H9 (cell line): ENCODE measurements at regions not wholly inside any gene's neighbourhood (a gene's known extent, or its start where the extent isn't known, plus 50 kb on each side); places are given as distances from the start of the nearest gene placed in this dataset.

Source experiments
- DNase-seq: peaks from one replicate; pipeline ENCODE4 v3.0.0-alpha.2; 2017
- H2AFZ ChIP-seq: one replicate; pipeline ENCODE4 v1.6.1; 2013; ENCODE audit warnings: mild to moderate bottlenecking, low read length, control low read depth, moderate library complexity
- H2AK5ac ChIP-seq: 2 replicates; pipeline ENCODE4 v1.6.1; 2013; ENCODE audit warnings: low read length, control low read depth, mixed read lengths; ENCODE audit not compliant: insufficient read length
- H2BK120ac ChIP-seq: one replicate; pipeline ENCODE4 v1.6.1; 2013; ENCODE audit warnings: low read depth, mild to moderate bottlenecking, low read length, control low read depth, inconsistent platforms; ENCODE audit not compliant: poor library complexity, severe bottlenecking
- H2BK12ac ChIP-seq: 2 replicates; pipeline ENCODE4 v1.6.1; 2013; ENCODE audit warnings: low read length, control low read depth, mixed read lengths, low read depth; ENCODE audit not compliant: insufficient read length
- H2BK15ac ChIP-seq: 2 replicates; pipeline ENCODE4 v1.6.1; 2013; ENCODE audit warnings: low read depth, low read length, control low read depth
- H2BK20ac ChIP-seq: one replicate; pipeline ENCODE4 v1.6.1; 2013; ENCODE audit warnings: low read depth, mild to moderate bottlenecking, low read length, control low read depth, inconsistent platforms; ENCODE audit not compliant: poor library complexity, severe bottlenecking
- H2BK5ac ChIP-seq: 2 replicates; pipeline ENCODE4 v1.6.1; 2013; ENCODE audit warnings: low read length, control low read depth, mixed read lengths; ENCODE audit not compliant: insufficient read length
- H3K14ac ChIP-seq: 2 replicates; pipeline ENCODE4 v1.6.1; 2013; ENCODE audit warnings: low read length, control low read depth; ENCODE audit not compliant: insufficient read depth
- H3K18ac ChIP-seq: 2 replicates; pipeline ENCODE4 v1.6.1; 2013; ENCODE audit warnings: low read depth, mild to moderate bottlenecking, mixed read lengths, low read length, control low read depth; ENCODE audit not compliant: insufficient read length
- H3K23ac ChIP-seq: 2 replicates; pipeline ENCODE4 v1.6.1; 2013; ENCODE audit warnings: low read length, control low read depth, mixed read lengths, low read depth; ENCODE audit not compliant: insufficient read length
- H3K23me2 ChIP-seq: 2 replicates; pipeline ENCODE4 v1.6.1; 2013; ENCODE audit warnings: low read depth, mild to moderate bottlenecking, mixed read lengths, low read length, control low read depth; ENCODE audit not compliant: insufficient read length, poor library complexity, severe bottlenecking
- H3K27ac ChIP-seq: 2 replicates; pipeline ENCODE4 v1.5.1; 2013; ENCODE audit warnings: low read length, control low read depth, mixed read lengths, low read depth; ENCODE audit not compliant: insufficient read length
- H3K27me3 ChIP-seq: 2 replicates; pipeline ENCODE4 v1.6.1; 2013; ENCODE audit warnings: low read length, control low read depth, inconsistent platforms; ENCODE audit not compliant: insufficient read depth
- H3K4ac ChIP-seq: 2 replicates; pipeline ENCODE4 v1.6.1; 2013; ENCODE audit warnings: low read depth, mild to moderate bottlenecking, control low read depth, inconsistent platforms, low read length, moderate library complexity
- H3K4me1 ChIP-seq: 2 replicates; pipeline ENCODE4 v1.6.1; 2013; ENCODE audit warnings: low read length, control low read depth, inconsistent platforms; ENCODE audit not compliant: insufficient read depth
- H3K4me2 ChIP-seq: 2 replicates; pipeline ENCODE4 v1.6.1; 2013; ENCODE audit warnings: low read length, control low read depth, mixed read lengths; ENCODE audit not compliant: insufficient read length, insufficient read depth
- H3K56ac ChIP-seq: 2 replicates; pipeline ENCODE4 v1.6.1; 2013; ENCODE audit warnings: low read depth, mild to moderate bottlenecking, mixed read lengths, low read length, control low read depth; ENCODE audit not compliant: insufficient read length
- H3K79me1 ChIP-seq: 2 replicates; pipeline ENCODE4 v1.6.1; 2013; ENCODE audit warnings: low read depth, mild to moderate bottlenecking, moderate library complexity, low read length, control low read depth, inconsistent platforms; ENCODE audit not compliant: insufficient read depth, poor library complexity, severe bottlenecking
- H3K79me2 ChIP-seq: 2 replicates; pipeline ENCODE4 v1.6.1; 2013; ENCODE audit warnings: low read length, control low read depth, inconsistent platforms; ENCODE audit not compliant: insufficient read depth
- H3K9ac ChIP-seq: 2 replicates; pipeline ENCODE4 v1.6.1; 2013; ENCODE audit warnings: low read length, control low read depth, mixed read lengths; ENCODE audit not compliant: insufficient read length; ENCODE audit errors: extremely low read depth
- H3K9me3 ChIP-seq: one replicate; pipeline ENCODE4 v1.6.1; 2013; ENCODE audit warnings: low read depth, low read length, inconsistent platforms; ENCODE audit not compliant: control insufficient read depth
- H3T11ph ChIP-seq: one replicate; pipeline ENCODE4 v1.6.1; 2013; ENCODE audit warnings: mild to moderate bottlenecking, low read length, control low read depth, inconsistent platforms
- H4K20me1 ChIP-seq: one replicate; pipeline ENCODE4 v1.6.1; 2013; ENCODE audit not compliant: control insufficient read depth, insufficient read length, insufficient read depth
- H4K5ac ChIP-seq: 2 replicates; pipeline ENCODE4 v1.6.1; 2013; ENCODE audit warnings: low read depth, mild to moderate bottlenecking, mixed read lengths, low read length, control low read depth; ENCODE audit not compliant: insufficient read length
- H4K8ac ChIP-seq: replicated peaks from 2 replicates; pipeline ENCODE4 v1.6.1; 2013; ENCODE audit warnings: low read length, control low read depth, mixed read lengths, low read depth; ENCODE audit not compliant: insufficient read length
- H4K91ac ChIP-seq: 2 replicates; pipeline ENCODE4 v1.6.1; 2013; ENCODE audit warnings: low read depth, mild to moderate bottlenecking, moderate library complexity, mixed read lengths, low read length, control low read depth; ENCODE audit not compliant: insufficient read length
- H3K27ac Mint-ChIP-seq, 3 experiments: 2 replicates in 2 of 3; 3 replicates in 1 of 3; pipeline ENCODE4 v1.8.0; 2020 to 2021; ENCODE audit warnings: mixed read lengths in 3 of 3, mild to moderate bottlenecking in 1 of 3, moderate library complexity in 1 of 3
- H3K27me3 Mint-ChIP-seq: 2 replicates; pipeline ENCODE4 v1.8.0; 2021; ENCODE audit warnings: low read depth, mild to moderate bottlenecking, moderate library complexity, mixed read lengths
- H3K36me3 Mint-ChIP-seq, 3 experiments: 2 replicates in 2 of 3; 3 replicates in 1 of 3; pipeline ENCODE4 v1.8.0; 2020 to 2021; ENCODE audit warnings: low read depth in 3 of 3, mixed read lengths in 3 of 3; ENCODE audit not compliant: insufficient read depth in 1 of 3
- H3K4me1 Mint-ChIP-seq, 2 experiments: 2 replicates each; pipeline ENCODE4 v1.8.0; 2020; ENCODE audit warnings: mixed read lengths in 2 of 2
- H3K4me3 Mint-ChIP-seq, 2 experiments: 2 replicates in 1 of 2; 3 replicates in 1 of 2; pipeline ENCODE4 v1.8.0; 2020 to 2021; ENCODE audit warnings: mild to moderate bottlenecking in 2 of 2, mixed read lengths in 2 of 2, moderate library complexity in 1 of 2
- H3K9me3 Mint-ChIP-seq, 2 experiments: 2 replicates in 1 of 2; 3 replicates in 1 of 2; pipeline ENCODE4 v1.8.0; 2020; ENCODE audit warnings: mild to moderate bottlenecking in 2 of 2, mixed read lengths in 2 of 2, moderate library complexity in 1 of 2
- CTCF ChIP-seq: fragments of 200-600 bp; sonication (generic); conservative IDR thresholded peaks from 3 replicates; pipeline ENCODE4 v1.8.0; 2021; ENCODE audit warnings: antibody characterized with exemption, mild to moderate bottlenecking
- WGBS: extraction: QIAGEN DNeasy Blood & Tissue Kit; methylation state at CpG from one replicate; pipeline ENCODE4 v1.1.7; 2013; ENCODE audit warnings: missing lambda C conversion rate, low lambda C conversion rate, mixed read lengths; ENCODE audit not compliant: insufficient read length; ENCODE audit errors: extremely low coverage; 5-methylcytosine and 5-hydroxymethylcytosine counted together

GRCh38 chr18:38810789-38811188 is 1245.2 kb upstream of the CELF4 start:
- no peaks in the 10 kb centered on the region for H3K23me2 ChIP-seq

More at GRCh38 chr18:38810789-38811188, 1245.2 kb upstream of the CELF4 start:
- H3K27ac Mint-ChIP-seq: no peak overlapping the region
- no peak overlapping the region for H2BK12ac ChIP-seq
- H2AK5ac ChIP-seq: no peak overlapping the region
- H3K18ac ChIP-seq: no peak overlapping the region
- H3K23ac ChIP-seq: no peak overlapping the region
- no peaks in the 10 kb centered on the region; the same call in 1 of the 2 replicates for H3K4me1 ChIP-seq
- H3K27me3 ChIP-seq: no peaks in the 10 kb centered on the region
- no peak overlapping the region for H3K27ac ChIP-seq
- H3K27me3 Mint-ChIP-seq: no peaks in the 10 kb centered on the region
- H3K56ac ChIP-seq: no peak overlapping the region
- H2BK15ac ChIP-seq: no peak overlapping the region
- no peak for DNase-seq
- no CpG with 5 or more reads among the region's 4 CpGs for WGBS
- no peak overlapping the region for H2BK5ac ChIP-seq
- H3T11ph ChIP-seq: no peak overlapping the region
- no peak overlapping the region for H3K4me2 ChIP-seq
- no peak for TF ChIP-seq CTCF
- no peaks in the 10 kb centered on the region for H4K20me1 ChIP-seq
- no peak overlapping the region for H2AFZ ChIP-seq
- peaks cover 6 to 22% of the 10 kb centered on the region in 2 experiments for H3K4me1 Mint-ChIP-seq
- H2BK120ac ChIP-seq: no peak overlapping the region
- no peak overlapping the region for H3K9ac ChIP-seq
- no peak overlapping the region for H4K8ac ChIP-seq
- H2BK20ac ChIP-seq: no peak overlapping the region
- no peak overlapping the region for H3K4me3 Mint-ChIP-seq
- H3K9me3 Mint-ChIP-seq: peaks cover 0 to 3% of the 10 kb centered on the region in 2 experiments; a peak in 2 of 5 replicates
- no peaks in the 10 kb centered on the region for H3K79me2 ChIP-seq
- 0 out of 7 replicates have a peak, but pooled peaks cover 0 to 6% (median 0%) of the 10 kb centered on the region in 3 experiments for H3K36me3 Mint-ChIP-seq
- no peak overlapping the region for H3K4ac ChIP-seq
- H3K79me1 ChIP-seq: no peaks in the 10 kb centered on the region
- no peak overlapping the region for H4K91ac ChIP-seq
- H3K14ac ChIP-seq: no peak overlapping the region
- no peaks in the 10 kb centered on the region for H3K9me3 ChIP-seq
- no peak overlapping the region for H4K5ac ChIP-seq
